Esophagus muscularis mucosa (tissue), 3 donors: ENCODE measurements at regions not wholly inside any gene's neighbourhood (a gene's known extent, or its start where the extent isn't known, plus 50 kb on each side); places are given as distances from the start of the nearest gene placed in this dataset.
"Not testable (repeated sequence)": the region's sequence is repeated elsewhere in the genome, so short reads cannot be mapped to it uniquely, and the experiment has no call there.

Source experiments
- CTCF ChIP-seq, 3 experiments: fragments of 200-600 bp in 2 of 3; fragments of 450-650 bp in 1 of 3; sonication (generic) in 2 of 3; IDR thresholded peaks; one replicate each; pipeline ENCODE4 v1.5.1; 2017 to 2019; ENCODE audit warnings: antibody characterized with exemption in 3 of 3, mild to moderate bottlenecking in 2 of 3, moderate library complexity in 1 of 3
- EP300 ChIP-seq: sonication (generic); formaldehyde crosslinking; IDR thresholded peaks from one replicate; pipeline ENCODE4 v1.6.1; 2017; ENCODE audit warnings: antibody characterized with exemption

GRCh38 chr6:90456997-90457866, 129.6 kb downstream of the MAP3K7 start:
- not testable (repeated sequence) for TF ChIP-seq EP300; CTCF (IDR thresholded peaks at IDR 0.05)
